Immature natural killer cell (primary cell): ENCODE measurements at regions not wholly inside any gene's neighbourhood (a gene's known extent, or its start where the extent isn't known, plus 50 kb on each side); places are given as distances from the start of the nearest gene placed in this dataset.

ENCODE experiments used
- DNase-seq, 3 donors: peaks; one replicate each; pipeline ENCODE4 v3.0.0; 2022; ENCODE audit warnings: mixed read lengths in 1 of 3
- H3K27ac Mint-ChIP-seq, 6 donors: one replicate each; pipeline ENCODE4 v1.8.0; 2020; ENCODE audit warnings: mixed read lengths in 6 of 6, mild to moderate bottlenecking in 5 of 6, inconsistent platforms in 4 of 6, moderate library complexity in 3 of 6
- H3K27me3 Mint-ChIP-seq, 3 donors: one replicate each; pipeline ENCODE4 v1.8.0; 2020 to 2021; ENCODE audit warnings: low read depth in 3 of 3, mild to moderate bottlenecking in 3 of 3, mixed read lengths in 3 of 3, moderate library complexity in 3 of 3, inconsistent platforms in 1 of 3
- H3K36me3 Mint-ChIP-seq, 3 donors: one replicate each; pipeline ENCODE4 v1.8.0; 2020; ENCODE audit warnings: mixed read lengths in 3 of 3, inconsistent platforms in 2 of 3, mild to moderate bottlenecking in 2 of 3
- H3K4me1 Mint-ChIP-seq, 2 donors: one replicate each; pipeline ENCODE4 v1.8.0; 2020; ENCODE audit warnings: inconsistent platforms in 2 of 2, mild to moderate bottlenecking in 2 of 2, mixed read lengths in 2 of 2, moderate library complexity in 1 of 2
- H3K4me3 Mint-ChIP-seq, 5 donors: one replicate each; pipeline ENCODE4 v1.8.0; 2020; ENCODE audit warnings: mild to moderate bottlenecking in 5 of 5, mixed read lengths in 5 of 5, inconsistent platforms in 3 of 5, moderate library complexity in 3 of 5
- H3K9me3 Mint-ChIP-seq, 6 donors: one replicate each; pipeline ENCODE4 v1.8.0; 2020; ENCODE audit warnings: mild to moderate bottlenecking in 6 of 6, mixed read lengths in 6 of 6, inconsistent platforms in 4 of 6, moderate library complexity in 3 of 6

GRCh38 chr1:215484171-215484939 is 82.7 kb upstream of the KCTD3 start:
- no peak overlapping the region for H3K27ac Mint-ChIP-seq
- peaks cover 2 to 15% (median 6%) of the 10 kb centered on the region in 6 donors for H3K9me3 Mint-ChIP-seq
- H3K4me1 Mint-ChIP-seq = no peaks in the 10 kb centered on the region
- no peak overlapping the region for H3K4me3 Mint-ChIP-seq
- no peaks in the 10 kb centered on the region for H3K36me3 Mint-ChIP-seq
- no peak for DNase-seq
- peaks cover 0 to 4% (median 1%) of the 10 kb centered on the region in 3 donors for H3K27me3 Mint-ChIP-seq

DNA sequence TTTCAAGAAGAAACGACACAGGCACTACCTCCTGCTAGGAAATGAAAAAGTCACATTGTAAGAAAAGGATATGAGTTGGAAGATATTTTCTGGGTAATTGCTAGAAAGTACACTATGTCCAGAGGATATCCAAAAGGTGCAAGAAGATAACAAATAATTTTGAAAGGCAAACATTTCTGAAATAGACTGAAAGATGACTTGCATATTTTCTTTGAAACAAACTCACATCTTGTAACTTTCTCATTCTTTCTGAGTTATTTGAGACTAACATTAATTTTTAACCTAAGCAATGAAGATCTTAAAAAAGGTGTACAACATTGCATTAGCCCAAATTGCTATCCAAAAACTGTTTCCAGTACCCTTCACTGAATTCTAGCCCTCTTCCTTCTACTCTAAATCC is 79.6 kb upstream of the KCTD3 start:
- peaks cover 3 to 19% (median 12%) of the 10 kb centered on the region in 6 donors for H3K9me3 Mint-ChIP-seq
- H3K4me1 Mint-ChIP-seq = no peaks in the 10 kb centered on the region
- peaks cover 0 to 1% (median 0%) of the 10 kb centered on the region in 3 donors for H3K27me3 Mint-ChIP-seq
- H3K36me3 Mint-ChIP-seq = no peaks in the 10 kb centered on the region
- H3K4me3 Mint-ChIP-seq = no peak overlapping the region
- no peak overlapping the region for H3K27ac Mint-ChIP-seq
- no peak for DNase-seq

DNA sequence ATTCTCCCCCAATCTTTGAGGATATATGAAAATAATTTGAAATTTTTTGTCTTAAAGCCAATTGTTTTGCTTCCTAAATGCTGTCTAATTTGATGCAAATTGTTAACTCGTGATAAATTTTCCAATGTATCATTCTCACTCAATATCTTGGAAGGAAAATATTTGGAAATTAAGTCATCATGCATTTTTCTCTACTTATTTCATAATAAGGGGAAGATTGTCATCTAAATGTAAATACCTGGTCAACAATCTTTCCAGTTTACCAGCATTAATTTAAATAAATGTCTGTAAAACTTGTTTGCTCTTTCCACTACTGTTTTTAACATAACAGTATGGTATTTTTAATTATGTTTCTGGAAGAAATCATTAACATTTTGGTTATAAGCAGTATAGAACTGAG is 78.3 kb upstream of the KCTD3 start:
- Mint-ChIP-seq H3K27ac (no peak overlapping the region), H3K4me1 (no peaks in the 10 kb centered on the region), H3K4me3 (no peak overlapping the region), H3K9me3 (peaks cover 3 to 22% (median 15%) of the 10 kb centered on the region in 6 donors), H3K27me3 (no peaks in the 10 kb centered on the region), H3K36me3 (no peaks in the 10 kb centered on the region)
- DNase-seq = no peak

GRCh38 chr1:215489771-215490565 is 77.1 kb upstream of the KCTD3 start:
- Mint-ChIP-seq H3K4me1 (no peaks in the 10 kb centered on the region), H3K9me3 (peaks cover 3 to 26% (median 15%) of the 10 kb centered on the region in 6 donors), H3K27ac (no peak overlapping the region), H3K27me3 (no peaks in the 10 kb centered on the region), H3K36me3 (no peaks in the 10 kb centered on the region), H3K4me3 (no peak overlapping the region)
- no peak for DNase-seq

DNA sequence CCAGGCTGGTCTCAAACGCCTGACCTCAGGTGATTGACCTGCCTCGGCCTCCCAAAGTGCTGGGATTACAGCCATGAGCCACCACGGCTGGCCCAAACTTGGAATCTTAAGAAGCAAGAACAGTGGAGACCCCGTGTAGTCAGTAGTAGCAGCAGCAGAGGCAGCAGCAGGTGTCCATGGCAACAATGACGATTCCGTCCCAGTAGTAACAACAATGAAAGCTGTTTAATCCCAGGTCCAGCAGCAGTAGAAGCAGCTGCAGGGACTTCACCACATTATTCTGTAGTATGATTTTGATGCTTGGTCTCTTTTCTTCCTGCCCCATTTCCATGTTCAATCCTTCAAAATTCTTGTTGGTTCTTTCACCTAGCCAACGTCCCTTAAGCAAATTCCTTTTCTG is 69.6 kb upstream of the KCTD3 start:
- Mint-ChIP-seq H3K4me1 (no peaks in the 10 kb centered on the region), H3K4me3 (no peak overlapping the region), H3K27ac (no peak overlapping the region), H3K9me3 (peaks cover 0 to 33% (median 8%) of the 10 kb centered on the region in 6 donors), H3K36me3 (no peaks in the 10 kb centered on the region), H3K27me3 (peaks cover 0 to 4% (median 2%) of the 10 kb centered on the region in 3 donors)
- no peak for DNase-seq

- no peak overlapping the region for H3K27ac Mint-ChIP-seq
- H3K4me1 Mint-ChIP-seq = no peaks in the 10 kb centered on the region
- H3K27me3 Mint-ChIP-seq = peaks cover 0 to 5% (median 2%) of the 10 kb centered on the region in 3 donors
Observed at GRCh38 chr1:215501496-215501895, 65.6 kb upstream of the KCTD3 start.

DNA sequence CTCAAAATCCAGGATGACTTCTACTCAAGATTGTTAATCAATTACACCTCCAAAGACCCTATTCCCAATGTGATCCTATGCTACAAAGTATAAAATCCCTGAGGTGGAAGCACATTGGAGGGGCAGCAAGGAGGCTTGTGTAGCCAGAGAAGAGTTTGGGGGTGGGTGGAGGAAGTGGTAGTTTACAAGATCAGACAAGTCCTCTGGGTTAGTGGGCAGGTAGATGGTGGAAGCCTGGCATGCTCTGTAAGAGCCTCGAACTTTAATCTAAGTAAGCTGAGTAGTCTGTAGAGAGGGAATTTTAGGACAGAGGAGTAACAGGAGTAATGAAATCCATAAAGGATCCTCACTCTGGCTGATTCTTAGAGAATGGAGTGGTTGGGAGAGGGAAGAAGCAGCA is 65.0 kb upstream of the KCTD3 start:
- no peaks in the 10 kb centered on the region for H3K4me1 Mint-ChIP-seq
- no peak overlapping the region for H3K4me3 Mint-ChIP-seq
- no peak overlapping the region for H3K27ac Mint-ChIP-seq
- H3K9me3 Mint-ChIP-seq = peaks cover 0 to 25% (median 10%) of the 10 kb centered on the region in 6 donors
- no peaks in the 10 kb centered on the region for H3K36me3 Mint-ChIP-seq
- H3K27me3 Mint-ChIP-seq = peaks cover 0 to 5% (median 2%) of the 10 kb centered on the region in 3 donors
- DNase-seq = no peak

More at GRCh38 chr1:215501496-215501895, 65.6 kb upstream of the KCTD3 start:
- Mint-ChIP-seq H3K4me3 (no peak overlapping the region), H3K36me3 (no peaks in the 10 kb centered on the region), H3K9me3 (peaks cover 0 to 20% (median 7%) of the 10 kb centered on the region in 6 donors)
- no peak for DNase-seq

DNA sequence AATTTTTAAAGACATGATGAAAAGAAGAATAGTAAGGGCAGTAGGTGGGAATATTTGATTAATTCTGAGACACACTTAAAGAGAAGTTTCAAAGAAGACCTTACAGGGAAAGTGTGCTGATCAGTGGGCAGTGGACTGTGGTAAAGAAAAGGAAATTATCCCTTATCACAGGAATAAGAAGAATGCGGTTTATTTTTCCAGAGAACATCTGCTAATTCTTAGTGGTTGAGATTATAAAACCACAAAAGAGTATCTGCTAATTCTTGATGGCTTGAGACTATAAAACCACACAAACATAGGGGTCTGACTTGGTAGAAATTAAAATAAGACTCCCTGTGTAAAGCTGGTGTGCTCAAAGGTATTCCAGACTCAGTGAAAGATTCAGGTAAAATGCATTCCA is 60.0 kb upstream of the KCTD3 start:
- H3K4me3 Mint-ChIP-seq = no peak overlapping the region
- H3K27ac Mint-ChIP-seq = no peak overlapping the region
- H3K36me3 Mint-ChIP-seq = no peaks in the 10 kb centered on the region
- H3K4me1 Mint-ChIP-seq = no peaks in the 10 kb centered on the region
- peaks cover 10 to 47% (median 18%) of the 10 kb centered on the region in 6 donors for H3K9me3 Mint-ChIP-seq
- peaks cover 0 to 3% (median 3%) of the 10 kb centered on the region in 3 donors for H3K27me3 Mint-ChIP-seq
- DNase-seq = no peak

GRCh38 chr1:215508311-215508710 is 58.8 kb upstream of the KCTD3 start:
- H3K27me3 Mint-ChIP-seq = peaks cover 0 to 3% (median 3%) of the 10 kb centered on the region in 3 donors
- no peak overlapping the region for H3K4me3 Mint-ChIP-seq
- no peak for DNase-seq
- peaks cover 8 to 45% (median 19%) of the 10 kb centered on the region in 6 donors for H3K9me3 Mint-ChIP-seq
- no peak overlapping the region for H3K27ac Mint-ChIP-seq
- no peaks in the 10 kb centered on the region for H3K36me3 Mint-ChIP-seq
- H3K4me1 Mint-ChIP-seq = no peaks in the 10 kb centered on the region
